ENCODE measurements at regions not wholly inside any gene's neighbourhood (a gene's known extent, or its start where the extent isn't known, plus 50 kb on each side); places are given as distances from the start of the nearest gene placed in this dataset.

- H3K4me3 ChIP-seq (replicated peaks in 1 of 2; ENCODE audit: low read depth in 1 of 2, low read length in 2 of 2) = no peak overlapping the region
- no peak for TF ChIP-seq POLR2A (IDR thresholded peaks at IDR 0.05; ENCODE audit: borderline replicate concordance, extremely low read depth, insufficient read depth, insufficient read length)
- no peak for TF ChIP-seq MAX (IDR thresholded peaks at IDR 0.05)
- no peak for TF ChIP-seq ELF1 (IDR thresholded peaks at IDR 0.05; ENCODE audit: borderline replicate concordance, low read depth)
- no peak for TF ChIP-seq RAD21 (IDR thresholded peaks at IDR 0.05; ENCODE audit: low read depth)
- TF ChIP-seq SIN3A (IDR thresholded peaks at IDR 0.05; ENCODE audit: low read depth) = no peak
- TF ChIP-seq EZH2 (IDR thresholded peaks at IDR 0.05) = no peak
- TF ChIP-seq ZFX (IDR thresholded peaks at IDR 0.05) = no peak
- TF ChIP-seq ATF3 (IDR thresholded peaks at IDR 0.05) = no peak
- no peak for TF ChIP-seq YY1 (IDR thresholded peaks at IDR 0.05; ENCODE audit: extremely low read depth, insufficient replicate concordance, low read depth, low read length)
- TF ChIP-seq CBX3 (IDR thresholded peaks at IDR 0.05; ENCODE audit: low read depth) = no peak
- no peak for TF ChIP-seq TCF7L2 (IDR thresholded peaks at IDR 0.05; ENCODE audit: borderline replicate concordance, extremely low read depth, insufficient read depth, insufficient read length)
- no peak for TF ChIP-seq ZNF274 (IDR thresholded peaks at IDR 0.05; ENCODE audit: low read depth, low read length)
- no peak for TF ChIP-seq EZH2phosphoT487 (IDR thresholded peaks at IDR 0.05; ENCODE audit: borderline replicate concordance)
- no peak for TF ChIP-seq SRF (IDR thresholded peaks at IDR 0.05; ENCODE audit: low read depth)
- TF ChIP-seq SP1 (IDR thresholded peaks at IDR 0.05; ENCODE audit: low read depth) = no peak
- no peak for TF ChIP-seq FOSL1 (IDR thresholded peaks at IDR 0.05; ENCODE audit: low read depth)
- TF ChIP-seq JUND (IDR thresholded peaks at IDR 0.05) = no peak
- TF ChIP-seq POLR2AphosphoS5 (IDR thresholded peaks at IDR 0.05; ENCODE audit: low read depth, low read length) = no peak
- no peak for TF ChIP-seq EGR1 (IDR thresholded peaks at IDR 0.05; ENCODE audit: low read depth)
- TF ChIP-seq CTCF (IDR thresholded peaks at IDR 0.05 in 2 of 3, conservative IDR thresholded peaks at IDR 0.05 in 1 of 3; ENCODE audit: borderline replicate concordance in 1 of 3, insufficient read depth in 1 of 3, low read depth in 2 of 3, low read length in 2 of 3) = no peak
- CTCF ChIA-PET = no interaction called here
- no TSS peak for BruUV-seq (replicated peaks)
- no peaks in the 10 kb centered on the region for H3K36me3 ChIP-seq (ENCODE audit: control insufficient read depth in 1 of 2, insufficient read depth in 2 of 2, low read length in 2 of 2)
- no peak overlapping the region for H3K9ac ChIP-seq (ENCODE audit: low read length)
- no peak for DNase-seq (ENCODE audit: low read depth, low spot score)
- ATAC-seq = no peak
- no peak overlapping the region for H3K4me2 ChIP-seq (ENCODE audit: low read length)
- H3K27ac ChIP-seq (ENCODE audit: low read depth, low read length) = no peak overlapping the region
- no peaks in the 10 kb centered on the region for H3K4me1 ChIP-seq (ENCODE audit: control insufficient read depth in 1 of 2, insufficient read depth in 2 of 2, low read length in 2 of 2)
- RAD21 ChIA-PET (ENCODE audit: low non-redundant PET in 1 of 2, low total read pairs in 2 of 2, uncharacterized antibody in 2 of 2, unreplicated experiment in 2 of 2) = no interaction called here
- no peaks in the 10 kb centered on the region for H3K27me3 ChIP-seq (ENCODE audit: insufficient read depth, low read length)
- no peaks in the 10 kb centered on the region for H3K9me2 ChIP-seq (ENCODE audit: insufficient read depth)
- no peak overlapping the region for H2AFZ ChIP-seq (ENCODE audit: low read depth, low read length, poor library complexity, severe bottlenecking)
- intact Hi-C loops (cut with micrococcal nuclease) = no loop called here
- H4K20me1 ChIP-seq (ENCODE audit: insufficient read depth) = no peaks in the 10 kb centered on the region
- peaks cover 0 to 28% of the 10 kb centered on the region in 2 experiments; a peak in 2 of 4 replicates for H3K9me3 ChIP-seq (ENCODE audit: control insufficient read depth in 1 of 2, insufficient read depth in 1 of 2, low read depth in 1 of 2, low read length in 2 of 2)
- POLR2A ChIA-PET = no interaction called here
- H3K79me2 ChIP-seq (ENCODE audit: insufficient read depth, low read length) = no peaks in the 10 kb centered on the region
These were observed 240.5 kb upstream of the IRX1 start for GRCh38 chr5:3355126-3355525.
